KMS-11 (cell line): ENCODE measurements at regions not wholly inside any gene's neighbourhood (a gene's known extent, or its start where the extent isn't known, plus 50 kb on each side); places are given as distances from the start of the nearest gene placed in this dataset.

Experiments used
- H2AFZ ChIP-seq: fragments of 200-600 bp; sonication (generic); 2 replicates; pipeline ENCODE4 v1.6.1; 2016; ENCODE audit warnings: antibody characterized with exemption, mixed run types, low read depth
- H3K27ac ChIP-seq: fragments of 200-600 bp; sonication (generic); 2 replicates; pipeline ENCODE4 v1.6.1; 2016; ENCODE audit warnings: mild to moderate bottlenecking, mixed run types
- H3K27me3 ChIP-seq: fragments of 200-600 bp; sonication (generic); 2 replicates; pipeline ENCODE4 v1.6.1; 2017; ENCODE audit warnings: mild to moderate bottlenecking, low read depth, mixed run types, moderate library complexity; ENCODE audit not compliant: insufficient read depth
- H3K36me3 ChIP-seq: fragments of 200-600 bp; sonication (generic); 2 replicates; pipeline ENCODE4 v1.6.1; 2017; ENCODE audit warnings: mild to moderate bottlenecking, mixed run types; ENCODE audit not compliant: insufficient read depth
- H3K4me1 ChIP-seq: fragments of 200-600 bp; sonication (generic); 2 replicates; pipeline ENCODE4 v1.6.1; 2016; ENCODE audit warnings: mild to moderate bottlenecking, low read depth, mixed run types; ENCODE audit not compliant: poor library complexity, severe bottlenecking
- H3K4me2 ChIP-seq: fragments of 200-600 bp; sonication (generic); 2 replicates; pipeline ENCODE4 v1.7.0; 2016; ENCODE audit warnings: mild to moderate bottlenecking, mixed run types
- H3K4me3 ChIP-seq: fragments of 200-600 bp; sonication (generic); IDR thresholded peaks from 2 replicates; pipeline ENCODE4 v1.6.1; 2017; ENCODE audit warnings: low read depth, low read length, mixed read lengths; ENCODE audit not compliant: insufficient read depth
- H3K79me2 ChIP-seq: fragments of 200-600 bp; sonication (generic); 2 replicates; pipeline ENCODE4 v1.6.1; 2016; ENCODE audit warnings: low read depth, mixed run types; ENCODE audit not compliant: insufficient read depth
- H3K9ac ChIP-seq: fragments of 200-600 bp; sonication (generic); 2 replicates; pipeline ENCODE4 v1.6.1; 2016; ENCODE audit warnings: mild to moderate bottlenecking, mixed run types
- H4K20me1 ChIP-seq: fragments of 200-600 bp; sonication (generic); 2 replicates; pipeline ENCODE4 v1.6.1; 2016; ENCODE audit warnings: mild to moderate bottlenecking, mixed run types; ENCODE audit not compliant: insufficient read depth
- TF ChIP-seq, protein P1 (sequence below): fragments of 200-600 bp; sonication (generic); conservative IDR thresholded peaks from 2 replicates; pipeline ENCODE4 v1.6.1; 2017; ENCODE audit warnings: low read depth, mild to moderate bottlenecking, antibody characterized with exemption, low read length, moderate library complexity, mixed read lengths

DNA sequence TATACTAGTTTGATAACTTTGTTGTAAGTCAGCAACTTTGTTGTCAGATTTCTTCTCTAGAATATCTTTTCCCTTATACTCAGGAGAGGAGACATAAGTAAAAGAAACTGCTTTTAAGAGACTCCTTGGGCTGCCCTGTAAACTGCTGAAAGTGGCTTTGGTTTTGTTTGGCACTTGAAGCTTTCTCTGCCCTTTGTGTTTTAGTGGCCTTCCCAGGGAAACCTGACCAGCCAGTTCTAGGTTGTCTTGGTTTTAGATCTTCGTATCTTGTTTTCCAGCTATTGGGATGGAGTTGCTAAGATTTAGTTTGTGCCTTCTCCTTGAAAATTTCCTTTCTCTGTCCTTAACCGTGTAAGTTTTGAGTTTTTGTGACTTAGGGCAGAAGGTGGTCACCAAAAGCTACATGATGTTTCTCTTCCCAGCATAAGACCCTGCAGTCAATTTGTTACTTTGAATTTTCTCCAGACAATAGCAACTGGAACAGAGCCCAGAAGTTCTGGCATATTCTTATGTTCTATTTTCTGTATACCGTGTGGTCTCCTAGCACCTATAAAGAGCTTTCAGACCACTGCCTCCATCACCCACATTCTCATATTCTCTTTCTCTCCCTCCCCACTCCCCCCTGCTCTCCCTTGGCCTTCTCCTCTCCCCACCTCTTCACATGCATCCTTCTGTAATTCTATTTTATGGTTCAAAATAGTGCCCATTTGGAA is 81.1 kb downstream of the BOLA3 start:
- TF ChIP-seq, protein P1, sequence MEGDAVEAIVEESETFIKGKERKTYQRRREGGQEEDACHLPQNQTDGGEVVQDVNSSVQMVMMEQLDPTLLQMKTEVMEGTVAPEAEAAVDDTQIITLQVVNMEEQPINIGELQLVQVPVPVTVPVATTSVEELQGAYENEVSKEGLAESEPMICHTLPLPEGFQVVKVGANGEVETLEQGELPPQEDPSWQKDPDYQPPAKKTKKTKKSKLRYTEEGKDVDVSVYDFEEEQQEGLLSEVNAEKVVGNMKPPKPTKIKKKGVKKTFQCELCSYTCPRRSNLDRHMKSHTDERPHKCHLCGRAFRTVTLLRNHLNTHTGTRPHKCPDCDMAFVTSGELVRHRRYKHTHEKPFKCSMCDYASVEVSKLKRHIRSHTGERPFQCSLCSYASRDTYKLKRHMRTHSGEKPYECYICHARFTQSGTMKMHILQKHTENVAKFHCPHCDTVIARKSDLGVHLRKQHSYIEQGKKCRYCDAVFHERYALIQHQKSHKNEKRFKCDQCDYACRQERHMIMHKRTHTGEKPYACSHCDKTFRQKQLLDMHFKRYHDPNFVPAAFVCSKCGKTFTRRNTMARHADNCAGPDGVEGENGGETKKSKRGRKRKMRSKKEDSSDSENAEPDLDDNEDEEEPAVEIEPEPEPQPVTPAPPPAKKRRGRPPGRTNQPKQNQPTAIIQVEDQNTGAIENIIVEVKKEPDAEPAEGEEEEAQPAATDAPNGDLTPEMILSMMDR = no peak
- no peaks in the 10 kb centered on the region for H4K20me1 ChIP-seq
- H2AFZ ChIP-seq = no peak overlapping the region

DNA sequence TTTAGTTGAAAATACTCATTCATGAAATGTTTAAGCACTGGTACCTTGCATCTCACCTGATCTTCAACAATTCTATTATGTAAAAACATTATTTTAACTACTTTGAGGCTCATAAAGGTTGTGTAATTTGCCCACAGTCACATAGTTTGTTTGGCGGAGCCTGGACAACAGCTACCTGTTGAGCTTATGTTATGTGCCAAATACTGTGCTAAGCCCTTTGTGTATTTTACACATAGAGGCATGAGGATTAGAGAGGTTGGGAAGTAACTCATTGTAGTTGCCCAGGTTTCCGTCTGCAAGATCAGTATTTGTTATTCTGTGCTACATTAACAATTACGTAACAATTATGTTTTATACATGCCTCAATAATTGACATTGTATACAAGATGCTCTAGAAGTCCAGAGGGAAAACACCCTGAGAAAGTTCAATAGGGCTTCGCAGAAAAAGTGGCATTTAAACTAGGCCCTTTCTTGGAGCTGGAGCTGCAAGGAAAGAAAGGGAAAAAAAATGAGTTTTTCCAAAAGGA is 80.4 kb downstream of the BOLA3 start:
- TF ChIP-seq, protein P1 = no peak
- Histone ChIP-seq H3K4me1 (no peaks in the 10 kb centered on the region), H3K79me2 (no peaks in the 10 kb centered on the region), H2AFZ (no peak overlapping the region), H3K27ac (no peak overlapping the region), H3K4me3 (no peak overlapping the region), H3K4me2 (no peak overlapping the region), H3K9ac (no peak overlapping the region), H3K27me3 (no peaks in the 10 kb centered on the region), H3K36me3 (no peaks in the 10 kb centered on the region), H4K20me1 (no peaks in the 10 kb centered on the region)

More for the DNA sequence above, 81.1 kb downstream of the BOLA3 start:
- H3K4me2 ChIP-seq = no peak overlapping the region
- no peaks in the 10 kb centered on the region for H3K27me3 ChIP-seq
- H3K9ac ChIP-seq = no peak overlapping the region
- no peak overlapping the region for H3K4me3 ChIP-seq
- H3K27ac ChIP-seq = no peak overlapping the region
- no peaks in the 10 kb centered on the region for H3K79me2 ChIP-seq
- H3K4me1 ChIP-seq = no peaks in the 10 kb centered on the region
- no peaks in the 10 kb centered on the region for H3K36me3 ChIP-seq

DNA sequence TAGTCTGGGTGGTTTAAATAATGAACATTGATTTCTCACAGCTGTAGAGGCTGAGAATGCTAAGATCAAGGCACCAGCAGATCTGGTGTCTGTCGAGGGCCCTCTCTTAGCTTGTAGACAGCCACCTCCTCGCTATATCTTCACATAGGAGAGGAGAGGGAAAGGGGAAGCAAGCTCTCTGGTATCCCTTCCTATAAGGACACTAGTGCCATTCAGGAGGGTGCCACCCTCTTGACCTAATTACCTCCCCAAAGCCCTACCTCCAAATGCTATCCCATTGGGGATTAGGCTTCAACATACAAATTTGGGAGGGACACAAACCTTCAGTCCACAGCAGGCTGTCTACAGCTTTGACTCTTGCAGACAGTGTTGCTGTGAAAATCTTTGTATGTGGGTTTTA is 76.7 kb downstream of the BOLA3 start:
- H2AFZ ChIP-seq = no peak overlapping the region
- no peak overlapping the region for H3K4me3 ChIP-seq
- H3K4me1 ChIP-seq = no peaks in the 10 kb centered on the region
- no peak overlapping the region for H3K4me2 ChIP-seq
- H3K27ac ChIP-seq = no peak overlapping the region
- H3K9ac ChIP-seq = no peak overlapping the region
- TF ChIP-seq, protein P1 = no peak
- no peaks in the 10 kb centered on the region for H3K27me3 ChIP-seq
- H4K20me1 ChIP-seq = no peaks in the 10 kb centered on the region
- no peaks in the 10 kb centered on the region for H3K36me3 ChIP-seq
- no peaks in the 10 kb centered on the region for H3K79me2 ChIP-seq

DNA sequence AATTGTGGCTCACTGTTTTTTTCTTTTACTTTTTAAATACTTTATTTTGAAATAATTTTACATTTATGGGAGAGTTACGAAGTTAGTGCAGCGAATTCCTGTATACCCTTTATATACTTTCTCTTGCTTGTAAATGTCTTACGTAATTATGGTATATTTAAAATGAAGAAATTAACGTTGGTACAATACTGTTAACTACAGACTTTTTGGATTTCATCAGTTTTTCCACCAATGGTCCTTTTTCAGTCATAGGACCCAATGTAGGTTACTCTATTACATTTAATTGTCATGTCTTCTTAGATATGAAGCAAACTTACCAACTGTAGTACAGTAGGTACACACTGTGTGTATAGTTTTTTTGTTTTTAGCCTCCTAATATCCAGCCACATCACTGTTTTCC is 76.3 kb downstream of the BOLA3 start:
- Histone ChIP-seq H2AFZ (no peak overlapping the region), H3K4me3 (no peak overlapping the region), H3K9ac (no peak overlapping the region), H3K36me3 (no peaks in the 10 kb centered on the region), H3K4me2 (no peak overlapping the region), H3K4me1 (no peaks in the 10 kb centered on the region), H3K27ac (no peak overlapping the region), H3K27me3 (no peaks in the 10 kb centered on the region), H4K20me1 (no peaks in the 10 kb centered on the region), H3K79me2 (no peaks in the 10 kb centered on the region)
- TF ChIP-seq, protein P1 = no peak
